Transverse colon (tissue), 4 donors: ENCODE measurements at regions not wholly inside any gene's neighbourhood (a gene's known extent, or its start where the extent isn't known, plus 50 kb on each side); places are given as distances from the start of the nearest gene placed in this dataset.

Experiments
- DNase-seq: peaks from one replicate; pipeline ENCODE4 v3.0.0-alpha.2; 2019
- H3K27ac ChIP-seq, 4 donors: fragments of 200-600 bp; sonication (generic); 2 replicates each; pipeline ENCODE4 v1.5.1; 2016 to 2018; ENCODE audit warnings: inconsistent platforms in 4 of 4
- H3K27me3 ChIP-seq: fragments of 200-600 bp; sonication (generic); 2 replicates; pipeline ENCODE4 v1.5.1; 2017; ENCODE audit warnings: inconsistent platforms
- H3K36me3 ChIP-seq, 4 donors: fragments of 200-600 bp; sonication (generic); 2 replicates each; pipeline ENCODE4 v1.5.1; 2017 to 2019; ENCODE audit warnings: inconsistent platforms in 4 of 4
- H3K4me1 ChIP-seq, 4 donors: fragments of 200-600 bp; sonication (generic); 2 replicates each; pipeline ENCODE4 v1.5.1; 2017 to 2020; ENCODE audit warnings: inconsistent platforms in 4 of 4
- H3K4me3 ChIP-seq, 4 donors: fragments of 200-600 bp; sonication (generic); 1 replicate in 1 of 4; 2 replicates in 3 of 4; pipeline versions ENCODE4 v1.5.1 to v1.6.1; 2017 to 2019; ENCODE audit warnings: inconsistent platforms in 4 of 4
- H3K9me3 ChIP-seq, 2 donors: fragments of 200-600 bp; sonication (generic); 2 replicates each; pipeline ENCODE4 v1.5.1; 2017 to 2019; ENCODE audit warnings: inconsistent platforms in 2 of 2
- CTCF ChIP-seq, 5 experiments: fragments of 200-600 bp in 3 of 5; fragments of 450-650 bp in 2 of 5; sonication (generic) in 3 of 5; IDR thresholded peaks; 1 replicate in 2 of 5; 2 replicates in 3 of 5; pipeline ENCODE4 v1.5.1; 2016 to 2017; ENCODE audit warnings: antibody characterized with exemption in 5 of 5, inconsistent platforms in 3 of 5, mild to moderate bottlenecking in 2 of 5, moderate library complexity in 1 of 5
- EP300 ChIP-seq: sonication (generic); formaldehyde crosslinking; IDR thresholded peaks from one replicate; pipeline ENCODE4 v1.6.1; 2017; ENCODE audit warnings: antibody characterized with exemption, low read depth
- POLR2A ChIP-seq: fragments of 450-650 bp; IDR thresholded peaks from one replicate; pipeline ENCODE4 v1.6.1; 2016; ENCODE audit warnings: antibody characterized with exemption, mild to moderate bottlenecking, moderate library complexity
- POLR2AphosphoS5 ChIP-seq, 3 donors: sonication (generic); formaldehyde crosslinking; IDR thresholded peaks; one replicate each; pipeline ENCODE4 v1.6.1; 2016; ENCODE audit warnings: antibody characterized with exemption in 3 of 3
- WGBS, 2 donors: methylation state at CpG; one replicate each; pipeline ENCODE4 v1.1.5; 2018; ENCODE audit warnings: low coverage in 1 of 2; 5-methylcytosine and 5-hydroxymethylcytosine counted together
- in situ Hi-C, 4 donors: fragments of 200-750 bp; cut with MboI; loops; one replicate each; pipeline versions ENCODE4 v1.15.0 to v1.15.1; 2017; ENCODE audit warnings: low sequenced_read_pairs in 3 of 4, low pct_ligation_motif_present in 1 of 4, low pct_unique_long_range_greater_than_20kb in 1 of 4
- intact Hi-C: fragments of 100-400 bp; cut with DNase I; formaldehyde crosslinking; loops from one replicate; pipeline ENCODE4 v1.15.1; 2023; ENCODE audit warnings: low total_unique reads

- no peak overlapping the region for H3K4me3 ChIP-seq
- TF ChIP-seq POLR2A (no peak), CTCF (IDR thresholded peaks at IDR 0.05) (no peak), POLR2AphosphoS5 (IDR thresholded peaks at IDR 0.05) (no peak), EP300 (no peak)
- H3K4me1 ChIP-seq = peaks cover 0 to 13% (median 9%) of the 10 kb centered on the region in 4 donors
- DNase-seq = no peak
- intact Hi-C loops (no loop called here), in situ Hi-C loops (loop anchor here in 2 of 4 donors (25.0 kb wide), 2 partner anchors 157 to 232 kb away; partner anchors contain the start of gene DST (in 1 of the 2))
- H3K27me3 ChIP-seq = no peaks in the 10 kb centered on the region
- H3K9me3 ChIP-seq = no peaks in the 10 kb centered on the region
- H3K27ac ChIP-seq = no peak overlapping the region
- H3K36me3 ChIP-seq = no peaks in the 10 kb centered on the region
- WGBS, 2 donors = 81 to 100% methylated on average over 2 of the region's 2 CpGs
These were observed 85.6 kb upstream of the BEND6 start for GRCh38 chr6:56869346-56869745.

GRCh38 chr6:56868687-56869086 is 86.2 kb upstream of the BEND6 start:
- no peak for DNase-seq
- Histone ChIP-seq H3K4me3 (no peak overlapping the region), H3K36me3 (no peaks in the 10 kb centered on the region), H3K27ac (no peak overlapping the region), H3K27me3 (no peaks in the 10 kb centered on the region), H3K9me3 (no peaks in the 10 kb centered on the region), H3K4me1 (peaks cover 2 to 18% (median 14%) of the 10 kb centered on the region in 4 donors)
- TF ChIP-seq POLR2AphosphoS5 (IDR thresholded peaks at IDR 0.05) (no peak), EP300 (no peak), POLR2A (no peak), CTCF (IDR thresholded peaks at IDR 0.05) (no peak)
- in situ Hi-C loops = loop anchor here in 2 of 4 donors (25.0 kb wide), 2 partner anchors 156 to 231 kb away; partner anchors contain the start of gene DST (in 1 of the 2)
- 75 to 88% methylated on average over 1 of the region's 1 CpG for WGBS, 2 donors
- intact Hi-C loops = no loop called here

DNA sequence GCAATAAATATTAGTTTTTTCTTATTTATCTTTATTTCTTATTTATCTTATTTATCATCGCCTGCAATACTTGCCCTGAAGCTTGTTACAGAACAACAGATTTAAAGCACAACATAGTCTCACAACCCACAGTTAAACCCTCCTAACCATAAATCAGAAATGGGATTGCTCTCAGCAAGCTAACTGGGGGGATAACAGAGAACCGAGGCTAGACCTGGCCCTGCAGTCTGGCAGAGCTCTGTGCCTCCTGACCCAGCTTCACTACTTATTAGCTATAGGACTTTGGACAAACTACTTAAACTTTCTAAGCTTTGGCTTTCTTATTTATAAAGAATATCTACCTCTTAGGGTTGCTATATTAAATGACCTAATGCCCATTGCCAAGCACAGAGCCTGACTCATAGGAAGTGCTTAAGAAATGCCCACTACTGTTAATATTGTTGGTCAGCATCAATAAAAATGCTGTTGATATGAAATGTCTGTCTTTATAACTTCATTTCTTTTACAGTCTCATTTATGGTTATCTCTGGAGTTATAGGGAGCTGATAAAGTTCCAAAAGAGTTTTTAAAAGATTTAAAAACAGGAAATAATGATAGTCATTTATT is 87.9 kb upstream of the BEND6 start:
- H3K27me3 ChIP-seq = no peaks in the 10 kb centered on the region
- H3K4me3 ChIP-seq = no peak overlapping the region
- no peaks in the 10 kb centered on the region for H3K36me3 ChIP-seq
- 74 to 100% methylated on average over 1 to 2 of the region's 2 CpGs for WGBS, 2 donors
- H3K9me3 ChIP-seq = no peaks in the 10 kb centered on the region
- H3K27ac ChIP-seq = no peak overlapping the region
- in situ Hi-C loops = loop anchor here in 2 of 4 donors (25.0 kb wide), 2 partner anchors 155 to 230 kb away; partner anchors contain the start of gene DST (in 1 of the 2)
- H3K4me1 ChIP-seq = peaks cover 5 to 35% (median 20%) of the 10 kb centered on the region in 4 donors
- TF ChIP-seq EP300 = no peak
- no peak for TF ChIP-seq CTCF (IDR thresholded peaks at IDR 0.05)
- TF ChIP-seq POLR2AphosphoS5 (IDR thresholded peaks at IDR 0.05) = no peak
- no peak for TF ChIP-seq POLR2A
- intact Hi-C loops = no loop called here
- DNase-seq = no peak

DNA sequence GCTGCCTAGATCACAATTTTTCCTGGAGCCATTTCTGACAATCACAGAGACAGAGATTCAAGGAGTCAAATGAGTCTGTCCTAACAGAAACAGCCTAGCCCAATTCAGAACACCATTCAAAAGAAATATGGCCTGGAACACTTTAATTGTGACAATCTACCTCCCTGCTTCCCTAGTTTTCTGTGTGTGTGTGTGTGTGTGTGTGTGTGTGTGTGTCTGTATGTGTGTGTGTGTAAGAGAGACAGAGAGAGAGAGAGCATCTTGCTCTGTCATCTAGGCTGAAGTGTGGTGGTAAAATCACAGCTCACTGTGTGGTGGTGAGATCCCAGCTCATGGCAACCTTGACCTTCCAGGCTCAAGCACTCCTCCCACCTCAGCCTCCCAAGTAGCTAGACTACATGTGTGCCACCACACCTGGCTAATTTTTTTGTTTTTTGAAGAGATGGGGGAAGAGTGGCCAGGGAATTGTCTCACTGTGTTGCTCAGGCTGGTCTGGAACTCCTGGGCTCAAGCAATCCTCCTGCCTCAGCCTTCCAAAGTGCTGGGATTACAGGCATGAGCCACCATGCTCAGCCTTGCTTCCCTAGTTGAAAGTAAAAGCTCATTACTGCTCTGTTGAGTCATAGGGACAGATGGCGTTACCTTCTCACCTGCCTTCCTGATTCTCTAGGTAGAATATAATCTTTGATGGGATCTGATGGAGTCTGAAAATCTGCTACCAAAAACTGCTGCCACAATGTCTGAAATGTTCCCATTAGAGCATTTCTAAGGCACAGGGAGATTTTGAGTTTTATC is 89.6 kb upstream of the BEND6 start:
- H3K4me3 ChIP-seq = no peak overlapping the region
- WGBS, 2 donors = 67 to 86% methylated on average over 1 of the region's 1 CpG
- H3K4me1 ChIP-seq = peaks cover 5 to 48% (median 24%) of the 10 kb centered on the region in 4 donors
- DNase-seq = no peak
- H3K27me3 ChIP-seq = no peaks in the 10 kb centered on the region
- intact Hi-C loops = no loop called here
- H3K36me3 ChIP-seq = no peaks in the 10 kb centered on the region
- H3K27ac ChIP-seq = peak overlapping the region in 3 of 4 donors; percentile 44 to 63 (median 57)
- in situ Hi-C loops = loop anchor here in 2 of 4 donors (25.0 kb wide), 2 partner anchors 153 to 228 kb away; partner anchors contain the start of gene DST (in 1 of the 2)
- TF ChIP-seq POLR2AphosphoS5 (IDR thresholded peaks at IDR 0.05) (peak in 1 of 3 donors; percentile 10), EP300 (no peak)
- no peaks in the 10 kb centered on the region for H3K9me3 ChIP-seq
